Loucy (cell line): ENCODE measurements at regions not wholly inside any gene's neighbourhood (a gene's known extent, or its start where the extent isn't known, plus 50 kb on each side); places are given as distances from the start of the nearest gene placed in this dataset.

ENCODE experiments used
- H2AFZ ChIP-seq: fragments of 200-600 bp; sonication (generic); 2 replicates; pipeline ENCODE4 v1.6.0; 2016; ENCODE audit warnings: antibody characterized with exemption, mild to moderate bottlenecking, low read length, moderate library complexity
- H3F3A ChIP-seq: fragments of 200-600 bp; 2 replicates; pipeline ENCODE4 v1.6.0; 2016; ENCODE audit warnings: antibody characterized with exemption, low read depth, mild to moderate bottlenecking
- H3K27me3 ChIP-seq: fragments of 200-600 bp; sonication (generic); 2 replicates; pipeline ENCODE4 v1.6.1; 2014; ENCODE audit warnings: low read length, mild to moderate bottlenecking; ENCODE audit not compliant: insufficient read depth, poor library complexity, severe bottlenecking
- H3K36me3 ChIP-seq: fragments of 200-600 bp; sonication (generic); 2 replicates; pipeline ENCODE4 v1.6.1; 2016; ENCODE audit warnings: low read length; ENCODE audit not compliant: insufficient read depth
- H3K4me1 ChIP-seq: fragments of 200-600 bp; sonication (generic); 2 replicates; pipeline ENCODE4 v1.5.1; 2014; ENCODE audit warnings: low read length, mild to moderate bottlenecking; ENCODE audit not compliant: insufficient read depth, poor library complexity, severe bottlenecking
- H3K4me2 ChIP-seq: fragments of 200-600 bp; sonication (generic); 2 replicates; pipeline ENCODE4 v1.6.0; 2014; ENCODE audit warnings: antibody characterized with exemption, low read length, low read depth, mild to moderate bottlenecking; ENCODE audit not compliant: poor library complexity, severe bottlenecking
- H3K4me3 ChIP-seq: fragments of 200-600 bp; sonication (generic); 2 replicates; pipeline ENCODE4 v1.5.1; 2014; ENCODE audit warnings: low read length, mild to moderate bottlenecking, mixed read lengths; ENCODE audit not compliant: poor library complexity, severe bottlenecking
- H3K79me2 ChIP-seq: fragments of 200-600 bp; sonication (generic); 2 replicates; pipeline ENCODE4 v1.6.1; 2014; ENCODE audit warnings: low read length; ENCODE audit not compliant: insufficient read depth
- H3K9ac ChIP-seq: fragments of 200-600 bp; sonication (generic); 2 replicates; pipeline ENCODE4 v1.6.0; 2014; ENCODE audit warnings: mild to moderate bottlenecking, low read depth, low read length, moderate library complexity; ENCODE audit not compliant: poor library complexity, severe bottlenecking
- H3K9me2 ChIP-seq: fragments of 200-600 bp; sonication (generic); replicated peaks from 2 replicates; pipeline ENCODE4 v1.6.1; 2016; ENCODE audit warnings: low read depth, low read length, mixed read lengths
- H3K9me3 ChIP-seq: fragments of 200-600 bp; sonication (generic); 2 replicates; pipeline ENCODE4 v1.6.1; 2014; ENCODE audit warnings: mild to moderate bottlenecking, antibody characterized with exemption, low read length, low read depth; ENCODE audit not compliant: insufficient read depth
- H4K20me1 ChIP-seq: fragments of 200-600 bp; sonication (generic); 2 replicates; pipeline ENCODE4 v1.6.0; 2014; ENCODE audit warnings: antibody characterized with exemption, low read length, mild to moderate bottlenecking; ENCODE audit not compliant: insufficient read depth, poor library complexity, severe bottlenecking
- CTCF ChIP-seq: fragments of 200-600 bp; sonication (generic); conservative IDR thresholded peaks from 2 replicates; pipeline ENCODE4 v1.5.1; 2014; ENCODE audit warnings: mild to moderate bottlenecking, antibody characterized with exemption, low read length
- EZH2phosphoT487 ChIP-seq: fragments of 200-600 bp; IDR thresholded peaks from 2 replicates; pipeline ENCODE4 v1.6.1; 2018; ENCODE audit warnings: antibody characterized with exemption, mild to moderate bottlenecking, moderate library complexity, borderline replicate concordance

- H3K79me2 ChIP-seq: no peaks in the 10 kb centered on the region
These were observed 202.8 kb upstream of the RND3 start for GRCh38 chr2:150690261-150690660.

GRCh38 chr2:150689590-150689989 is 202.1 kb upstream of the RND3 start:
- H3K9ac ChIP-seq: no peak overlapping the region
- no peaks in the 10 kb centered on the region for H3K79me2 ChIP-seq
- H3F3A ChIP-seq: no peaks in the 10 kb centered on the region
- no peaks in the 10 kb centered on the region for H4K20me1 ChIP-seq
- no peak overlapping the region for H2AFZ ChIP-seq
- no peak overlapping the region for H3K4me3 ChIP-seq
- H3K9me2 ChIP-seq: no peaks in the 10 kb centered on the region
- no peak overlapping the region for H3K4me2 ChIP-seq
- H3K4me1 ChIP-seq: no peaks in the 10 kb centered on the region
- H3K27me3 ChIP-seq: no peaks in the 10 kb centered on the region
- H3K9me3 ChIP-seq: no peaks in the 10 kb centered on the region
- TF ChIP-seq EZH2phosphoT487: no peak
- TF ChIP-seq CTCF: no peak
- H3K36me3 ChIP-seq: no peaks in the 10 kb centered on the region

More at GRCh38 chr2:150690261-150690660, 202.8 kb upstream of the RND3 start:
- Histone ChIP-seq H3K9me2 (no peaks in the 10 kb centered on the region), H3K4me2 (no peak overlapping the region), H4K20me1 (no peaks in the 10 kb centered on the region), H2AFZ (no peak overlapping the region), H3K4me3 (no peak overlapping the region), H3F3A (no peaks in the 10 kb centered on the region), H3K4me1 (no peaks in the 10 kb centered on the region), H3K36me3 (no peaks in the 10 kb centered on the region), H3K9me3 (no peaks in the 10 kb centered on the region), H3K9ac (no peak overlapping the region), H3K27me3 (no peaks in the 10 kb centered on the region)
- TF ChIP-seq EZH2phosphoT487: no peak
- TF ChIP-seq CTCF: no peak

GRCh38 chr2:150688016-150688415 is 200.5 kb upstream of the RND3 start:
- Histone ChIP-seq H3K4me1 (no peaks in the 10 kb centered on the region), H3K27me3 (no peaks in the 10 kb centered on the region), H4K20me1 (no peaks in the 10 kb centered on the region), H2AFZ (no peak overlapping the region), H3K9me2 (no peaks in the 10 kb centered on the region), H3K4me3 (no peak overlapping the region), H3K79me2 (no peaks in the 10 kb centered on the region), H3K4me2 (no peak overlapping the region), H3K9me3 (no peaks in the 10 kb centered on the region), H3K36me3 (no peaks in the 10 kb centered on the region), H3F3A (no peaks in the 10 kb centered on the region), H3K9ac (no peak overlapping the region)
- TF ChIP-seq CTCF: no peak
- TF ChIP-seq EZH2phosphoT487: no peak
